AG10803 (cell line): ENCODE measurements at regions not wholly inside any gene's neighbourhood (a gene's known extent, or its start where the extent isn't known, plus 50 kb on each side); places are given as distances from the start of the nearest gene placed in this dataset.
A peak's percentile ranks its signal among the peaks of the same experiment; 100 is the strongest.

Source experiments
- DNase-seq: peaks from one replicate; pipeline ENCODE4 v3.0.0; 2010; ENCODE audit warnings: low read depth
- H3K4me3 ChIP-seq: 2 replicates; pipeline ENCODE4 v1.5.1; 2011; ENCODE audit warnings: mild to moderate bottlenecking, low read length, control low read depth
- TF ChIP-seq, protein P1 (sequence below): conservative IDR thresholded peaks from 2 replicates; pipeline ENCODE4 v1.5.1; 2011; ENCODE audit warnings: mild to moderate bottlenecking, low read length, control low read depth, inconsistent platforms

DNA sequence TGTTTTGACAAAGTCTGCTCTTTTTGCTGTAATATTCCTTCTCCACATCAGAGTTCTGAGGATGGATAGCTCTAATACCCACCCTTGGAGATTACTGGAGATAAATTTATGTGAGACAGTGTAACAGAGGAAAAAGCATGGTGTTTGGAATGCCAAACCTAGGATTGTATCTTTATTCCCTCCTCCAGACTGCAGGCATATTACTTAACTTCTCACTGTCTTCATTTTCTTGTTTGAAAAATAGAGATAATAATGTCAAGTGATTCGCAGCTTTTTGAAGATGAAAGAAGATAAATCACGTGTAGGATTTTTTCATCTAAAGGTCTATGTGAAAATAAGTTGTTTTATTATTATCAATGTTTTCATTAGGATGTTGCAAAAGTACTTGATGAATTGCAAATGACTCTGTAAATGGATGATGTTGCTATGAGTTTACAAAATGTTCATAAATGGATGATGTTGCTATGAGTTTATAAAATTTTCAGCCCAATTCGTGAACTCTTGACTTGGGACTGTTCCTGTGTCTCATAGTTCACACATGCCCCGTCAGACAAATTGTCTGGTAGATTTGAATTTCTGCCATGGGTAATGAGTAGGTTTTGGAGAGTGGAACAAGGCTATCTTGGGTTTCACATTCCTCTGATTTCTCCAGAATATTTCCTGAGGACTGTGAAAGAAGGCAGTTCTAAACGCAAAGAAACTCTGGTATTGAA lies 113.1 kb upstream of the IGFBP3 start:
- no peak overlapping the region for H3K4me3 ChIP-seq
- peak; percentile 97 for DNase-seq
- TF ChIP-seq, protein P1, sequence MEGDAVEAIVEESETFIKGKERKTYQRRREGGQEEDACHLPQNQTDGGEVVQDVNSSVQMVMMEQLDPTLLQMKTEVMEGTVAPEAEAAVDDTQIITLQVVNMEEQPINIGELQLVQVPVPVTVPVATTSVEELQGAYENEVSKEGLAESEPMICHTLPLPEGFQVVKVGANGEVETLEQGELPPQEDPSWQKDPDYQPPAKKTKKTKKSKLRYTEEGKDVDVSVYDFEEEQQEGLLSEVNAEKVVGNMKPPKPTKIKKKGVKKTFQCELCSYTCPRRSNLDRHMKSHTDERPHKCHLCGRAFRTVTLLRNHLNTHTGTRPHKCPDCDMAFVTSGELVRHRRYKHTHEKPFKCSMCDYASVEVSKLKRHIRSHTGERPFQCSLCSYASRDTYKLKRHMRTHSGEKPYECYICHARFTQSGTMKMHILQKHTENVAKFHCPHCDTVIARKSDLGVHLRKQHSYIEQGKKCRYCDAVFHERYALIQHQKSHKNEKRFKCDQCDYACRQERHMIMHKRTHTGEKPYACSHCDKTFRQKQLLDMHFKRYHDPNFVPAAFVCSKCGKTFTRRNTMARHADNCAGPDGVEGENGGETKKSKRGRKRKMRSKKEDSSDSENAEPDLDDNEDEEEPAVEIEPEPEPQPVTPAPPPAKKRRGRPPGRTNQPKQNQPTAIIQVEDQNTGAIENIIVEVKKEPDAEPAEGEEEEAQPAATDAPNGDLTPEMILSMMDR, result no peak

DNA sequence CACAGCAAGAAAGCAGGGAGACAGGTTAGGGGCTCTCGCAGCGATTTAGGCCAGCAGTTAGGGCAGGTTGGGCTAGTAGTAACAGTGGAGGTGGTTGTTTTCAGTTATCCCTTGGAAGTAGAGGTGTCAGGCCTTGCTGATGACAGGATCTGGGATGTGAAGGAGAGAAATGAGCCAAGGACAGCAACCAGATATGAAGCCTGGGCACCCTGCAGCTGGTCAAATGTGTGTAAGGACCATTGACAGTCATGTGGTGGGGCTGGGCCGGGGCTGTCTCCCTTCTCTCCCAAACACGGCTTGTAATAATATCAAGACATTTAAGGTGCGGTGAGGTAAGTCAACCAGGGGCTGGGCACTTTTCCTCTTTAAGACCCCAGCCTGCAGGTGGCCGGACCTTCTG lies 112.5 kb upstream of the IGFBP3 start:
- TF ChIP-seq, protein P1, result no peak
- no peak for DNase-seq
- no peak overlapping the region for H3K4me3 ChIP-seq

- peak; percentile 84 for DNase-seq
- H3K4me3 ChIP-seq, result no peak overlapping the region
- TF ChIP-seq, protein P1, result no peak
These were observed 111.9 kb upstream of the IGFBP3 start for GRCh38 chr7:46032942-46033341.

- TF ChIP-seq, protein P1, result no peak
- no peak overlapping the region for H3K4me3 ChIP-seq
- DNase-seq, result no peak
These were observed 111.3 kb upstream of the IGFBP3 start for GRCh38 chr7:46032353-46032752.

DNA sequence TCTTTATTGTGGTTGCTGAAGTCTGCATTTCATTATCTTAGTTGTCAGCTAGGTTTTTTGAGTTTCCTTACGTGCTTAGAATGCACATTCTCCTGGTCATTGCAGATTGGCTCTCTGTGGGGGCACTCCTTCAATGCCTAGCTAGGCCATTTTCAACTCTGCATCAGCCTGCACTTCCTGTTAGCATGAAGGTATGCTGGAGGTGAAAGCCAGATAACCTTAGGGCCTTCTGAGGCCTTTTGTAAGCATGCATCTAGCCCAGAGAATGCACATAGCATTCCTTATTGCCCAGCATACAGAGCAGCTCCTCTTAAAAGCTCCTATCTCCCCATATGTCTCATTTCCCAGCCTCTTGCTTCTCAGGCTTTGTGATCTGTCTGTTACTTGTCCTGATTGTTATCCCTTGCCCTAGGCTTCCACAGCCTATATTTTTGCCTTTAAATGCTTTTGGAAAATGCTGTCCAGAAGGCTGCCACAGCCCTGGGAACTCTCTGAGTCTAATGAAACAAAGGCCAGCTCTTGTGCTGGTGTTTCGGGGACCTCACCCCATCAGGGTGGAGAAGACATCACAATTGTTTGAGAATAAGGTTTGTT lies 108.1 kb upstream of the IGFBP3 start:
- H3K4me3 ChIP-seq, result no peak overlapping the region
- TF ChIP-seq, protein P1, result no peak
- DNase-seq, result no peak

DNA sequence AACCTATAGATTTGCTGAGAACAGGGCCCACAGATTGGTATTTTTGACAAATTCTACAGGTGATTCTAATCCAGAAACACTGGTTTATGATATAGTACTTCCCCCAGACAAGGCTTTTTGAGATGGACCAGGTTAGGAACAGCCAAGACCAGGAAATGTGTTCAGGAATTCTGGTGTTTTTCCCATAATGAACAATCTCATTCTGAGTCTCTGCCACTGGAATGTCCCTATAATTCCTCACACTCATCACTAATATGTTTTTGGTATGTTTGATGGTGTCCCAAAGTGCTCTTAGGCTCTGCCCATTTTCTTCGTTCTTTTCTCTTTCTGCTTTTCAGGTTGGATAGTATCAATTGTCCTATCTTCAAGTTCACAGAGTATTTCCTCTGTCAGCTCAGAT lies 107.2 kb upstream of the IGFBP3 start:
- TF ChIP-seq, protein P1, result no peak

DNA sequence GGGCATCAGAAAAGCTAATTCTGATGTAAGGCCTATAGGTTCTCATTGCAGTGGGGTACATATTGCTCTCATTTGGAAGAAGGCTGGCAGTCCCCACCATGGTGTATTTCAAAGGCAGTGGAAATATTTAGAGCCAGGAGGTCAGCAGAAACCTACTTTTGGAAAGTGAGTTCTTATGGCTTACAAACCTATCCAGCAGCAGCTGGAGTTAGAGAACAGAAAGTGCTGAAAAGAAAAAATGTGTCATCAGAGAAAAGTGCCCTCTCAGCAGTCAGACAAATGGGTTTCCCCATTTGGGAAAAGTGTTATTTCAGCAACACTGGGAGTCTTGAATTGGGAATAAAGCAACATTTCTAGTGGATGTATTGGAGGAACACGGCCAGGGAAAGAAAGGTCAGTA lies 105.7 kb upstream of the IGFBP3 start:
- no peak for DNase-seq
- H3K4me3 ChIP-seq, result no peak overlapping the region
- TF ChIP-seq, protein P1, result no peak

More for the DNA sequence above, 107.2 kb upstream of the IGFBP3 start:
- no peak overlapping the region for H3K4me3 ChIP-seq
- peak; percentile 42 for DNase-seq
